ENCODE measurements at regions not wholly inside any gene's neighbourhood (a gene's known extent, or its start where the extent isn't known, plus 50 kb on each side); places are given as distances from the start of the nearest gene placed in this dataset.

- ATAC-seq (no peak), DNase-seq (ENCODE audit: low spot score) (no peak)
- no peaks in the 10 kb centered on the region for H3K27me3 Mint-ChIP-seq (ENCODE audit: low read depth)
- no peaks in the 10 kb centered on the region for H3K36me3 Mint-ChIP-seq
- no peaks in the 10 kb centered on the region for H3K9me3 Mint-ChIP-seq
- TF ChIP-seq NFATC4 (CRISPR knock-in tag; IDR thresholded peaks at IDR 0.05) (no peak), FOXP4 (CRISPR knock-in tag; IDR thresholded peaks at IDR 0.05) (no peak)
- ChIA-PET CTCF (interaction anchor here (0.8 kb wide), 1 partner anchor 12 kb away, joined by 3 read pairs; no protein-coding TSS in a partner anchor), POLR2A (no interaction called here)
- no peak overlapping the region for H3K27ac Mint-ChIP-seq
- no peaks in the 10 kb centered on the region for H3K4me1 Mint-ChIP-seq
- H3K4me3 Mint-ChIP-seq = no peak overlapping the region
Observed at GRCh38 chr21:43345746-43346409, 81.1 kb downstream of the SIK1 start.

GRCh38 chr21:43345046-43345745, 81.7 kb downstream of the SIK1 start:
- DNase-seq (ENCODE audit: low spot score) (no peak), ATAC-seq (no peak)
- TF ChIP-seq NFATC4 (CRISPR knock-in tag; IDR thresholded peaks at IDR 0.05) (no peak), NR2C2 (CRISPR knock-in tag; IDR thresholded peaks at IDR 0.05) (no peak)
- no peaks in the 10 kb centered on the region for H3K9me3 Mint-ChIP-seq
- no peaks in the 10 kb centered on the region for H3K4me1 Mint-ChIP-seq
- no peaks in the 10 kb centered on the region for H3K27me3 Mint-ChIP-seq (ENCODE audit: low read depth)
- ChIA-PET POLR2A (no interaction called here), CTCF (interaction anchor here (0.8 kb wide), 1 partner anchor 13 kb away, joined by 3 read pairs; no protein-coding TSS in a partner anchor)
- H3K36me3 Mint-ChIP-seq = no peaks in the 10 kb centered on the region
- H3K27ac Mint-ChIP-seq = peak overlapping the region; percentile 24
- no peak overlapping the region for H3K4me3 Mint-ChIP-seq

GRCh38 chr21:43343992-43344886, 82.7 kb downstream of the SIK1 start:
- DNase-seq (ENCODE audit: low spot score) = no peak
- CTCF ChIA-PET = no interaction called here
- H3K9me3 Mint-ChIP-seq = no peaks in the 10 kb centered on the region
- H3K4me1 Mint-ChIP-seq = no peaks in the 10 kb centered on the region
- H3K27me3 Mint-ChIP-seq (ENCODE audit: low read depth) = no peaks in the 10 kb centered on the region
- H3K36me3 Mint-ChIP-seq = no peaks in the 10 kb centered on the region
- TF ChIP-seq CTCF (IDR thresholded peaks at IDR 0.05) (no peak), NR2C2 (CRISPR knock-in tag; IDR thresholded peaks at IDR 0.05) (no peak), CREB1 (CRISPR knock-in tag; IDR thresholded peaks at IDR 0.05) (no peak), ZNF532 (CRISPR knock-in tag; IDR thresholded peaks at IDR 0.05; ENCODE audit: borderline replicate concordance) (no peak), SMAD4 (CRISPR knock-in tag; IDR thresholded peaks at IDR 0.05) (no peak), ZNF396 (CRISPR knock-in tag; IDR thresholded peaks at IDR 0.05; ENCODE audit: borderline replicate concordance) (no peak)
- POLR2A ChIA-PET = no interaction called here
- no peak overlapping the region for H3K4me3 Mint-ChIP-seq
- ATAC-seq = no peak
- no peak overlapping the region for H3K27ac Mint-ChIP-seq

Measured in WTC11 (cell line).